ENCODE measurements at regions not wholly inside any gene's neighbourhood (a gene's known extent, or its start where the extent isn't known, plus 50 kb on each side); places are given as distances from the start of the nearest gene placed in this dataset.

DNA sequence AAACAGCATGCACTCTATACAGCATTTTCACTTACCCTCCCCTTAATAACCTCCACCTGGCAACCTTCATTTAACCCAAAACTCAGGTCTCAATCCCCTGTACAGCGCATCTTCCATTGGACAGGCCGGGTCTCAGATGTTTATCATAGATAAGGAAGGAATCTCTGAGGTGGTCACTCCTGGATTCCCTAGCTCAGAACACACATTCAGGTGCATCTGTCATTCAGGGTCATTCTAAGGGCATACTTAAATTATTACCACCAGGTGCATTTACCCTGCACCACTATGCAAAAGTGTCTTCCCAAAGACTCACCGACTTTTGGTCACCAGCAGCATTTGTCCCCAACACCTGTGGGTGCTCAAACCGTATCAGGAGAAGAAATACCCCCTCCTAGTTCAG, 144.2 kb downstream of the RELL1 start:
- TF ChIP-seq, protein P1, sequence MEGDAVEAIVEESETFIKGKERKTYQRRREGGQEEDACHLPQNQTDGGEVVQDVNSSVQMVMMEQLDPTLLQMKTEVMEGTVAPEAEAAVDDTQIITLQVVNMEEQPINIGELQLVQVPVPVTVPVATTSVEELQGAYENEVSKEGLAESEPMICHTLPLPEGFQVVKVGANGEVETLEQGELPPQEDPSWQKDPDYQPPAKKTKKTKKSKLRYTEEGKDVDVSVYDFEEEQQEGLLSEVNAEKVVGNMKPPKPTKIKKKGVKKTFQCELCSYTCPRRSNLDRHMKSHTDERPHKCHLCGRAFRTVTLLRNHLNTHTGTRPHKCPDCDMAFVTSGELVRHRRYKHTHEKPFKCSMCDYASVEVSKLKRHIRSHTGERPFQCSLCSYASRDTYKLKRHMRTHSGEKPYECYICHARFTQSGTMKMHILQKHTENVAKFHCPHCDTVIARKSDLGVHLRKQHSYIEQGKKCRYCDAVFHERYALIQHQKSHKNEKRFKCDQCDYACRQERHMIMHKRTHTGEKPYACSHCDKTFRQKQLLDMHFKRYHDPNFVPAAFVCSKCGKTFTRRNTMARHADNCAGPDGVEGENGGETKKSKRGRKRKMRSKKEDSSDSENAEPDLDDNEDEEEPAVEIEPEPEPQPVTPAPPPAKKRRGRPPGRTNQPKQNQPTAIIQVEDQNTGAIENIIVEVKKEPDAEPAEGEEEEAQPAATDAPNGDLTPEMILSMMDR (IDR thresholded peaks at IDR 0.05; ENCODE audit: borderline replicate concordance, extremely low read depth, low read length, poor library complexity, severe bottlenecking): no peak
- TF ChIP-seq EZH2 (IDR thresholded peaks at IDR 0.05; ENCODE audit: borderline replicate concordance, low read depth, low read length, severe bottlenecking): no peak

Data from DND-41 (cell line).